Thyroid gland (tissue), 4 donors: ENCODE measurements at regions not wholly inside any gene's neighbourhood (a gene's known extent, or its start where the extent isn't known, plus 50 kb on each side); places are given as distances from the start of the nearest gene placed in this dataset.

Source experiments
- DNase-seq, 2 donors: peaks; one replicate each; pipeline ENCODE4 v3.0.0-alpha.2; 2019
- H3K27ac ChIP-seq, 3 donors: fragments of 200-600 bp; sonication (generic); 1 replicate in 2 of 3; 2 replicates in 1 of 3; pipeline ENCODE4 v1.5.1; 2016 to 2019; ENCODE audit warnings: mild to moderate bottlenecking in 1 of 3, moderate library complexity in 1 of 3
- H3K27me3 ChIP-seq: fragments of 200-600 bp; sonication (generic); one replicate; pipeline ENCODE4 v1.5.1; 2019
- H3K36me3 ChIP-seq, 2 donors: fragments of 200-600 bp; sonication (generic); one replicate each; pipeline ENCODE4 v1.5.1; 2016 to 2019
- H3K4me1 ChIP-seq, 2 donors: fragments of 200-600 bp; sonication (generic); one replicate each; pipeline ENCODE4 v1.5.1; 2017 to 2019
- H3K4me3 ChIP-seq, 3 donors: fragments of 200-600 bp; sonication (generic); replicated peaks in 1 of 3; 1 replicate in 2 of 3; 2 replicates in 1 of 3; pipeline ENCODE4 v1.5.1; 2016; ENCODE audit warnings: mild to moderate bottlenecking in 1 of 3
- H3K9me3 ChIP-seq: fragments of 200-600 bp; sonication (generic); one replicate; pipeline ENCODE4 v1.5.1; 2017
- POLR2A ChIP-seq, 2 donors: fragments of 450-650 bp; IDR thresholded peaks; one replicate each; pipeline ENCODE4 v1.6.1; 2017; ENCODE audit warnings: antibody characterized with exemption in 2 of 2, mild to moderate bottlenecking in 2 of 2, moderate library complexity in 1 of 2
- WGBS, 2 donors: methylation state at CpG; one replicate each; pipeline ENCODE4 v1.1.5; 2017; 5-methylcytosine and 5-hydroxymethylcytosine counted together
- intact Hi-C: fragments of 100-400 bp; cut with DNase I; formaldehyde crosslinking; loops from one replicate; pipeline ENCODE4 v1.15.1; 2023
- TF ChIP-seq, protein P1 (sequence below), 6 experiments: fragments of 200-600 bp in 3 of 6; fragments of 450-650 bp in 3 of 6; sonication (generic) in 3 of 6; IDR thresholded peaks; one replicate each; pipeline ENCODE4 v1.5.1; 2016 to 2019; ENCODE audit warnings: antibody characterized with exemption in 6 of 6, mild to moderate bottlenecking in 2 of 6, inconsistent platforms in 1 of 6, moderate library complexity in 1 of 6

DNA sequence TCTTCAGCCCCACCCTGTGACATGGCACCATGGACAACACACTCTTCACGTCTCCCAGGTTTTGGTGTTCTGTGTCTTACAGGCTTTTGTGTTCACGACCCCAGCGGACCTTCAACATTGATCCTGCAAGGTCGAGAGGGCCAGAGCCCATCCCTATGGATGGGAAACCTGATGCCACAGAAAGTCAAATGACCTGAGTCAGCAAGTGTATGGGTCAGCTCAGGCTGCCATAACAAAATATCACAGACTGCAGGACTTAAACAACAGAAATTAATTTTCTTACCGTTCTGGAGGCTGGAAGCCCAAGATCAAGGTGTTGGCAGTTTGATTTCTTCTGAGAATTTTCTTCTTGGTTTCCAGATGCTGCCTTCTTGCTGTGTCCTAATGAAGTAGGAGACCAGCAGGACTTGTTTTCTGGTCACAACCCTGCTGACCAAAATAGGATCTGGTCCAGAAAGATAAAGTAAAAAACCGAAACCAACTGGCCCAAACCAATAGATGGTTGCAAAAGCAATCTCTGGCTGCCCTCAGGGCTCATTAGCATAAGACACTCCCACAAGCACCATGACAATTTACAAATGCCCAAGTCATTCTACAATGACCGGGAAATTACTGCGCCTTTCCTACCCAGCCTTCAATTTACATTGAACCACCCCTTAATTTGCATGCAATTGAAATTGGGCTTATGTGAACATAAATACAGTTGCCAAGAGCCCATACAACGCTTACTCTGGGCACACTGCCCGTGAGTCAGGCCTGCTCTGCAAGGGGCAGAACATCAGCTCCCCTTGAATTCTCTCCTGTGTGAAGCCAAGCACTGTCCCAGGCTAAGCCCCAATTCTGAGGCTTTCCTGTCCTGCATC, 82.9 kb upstream of the SLC22A11 start:
- WGBS, 2 donors, result 75 to 76% methylated on average over 10 of the region's 10 CpGs
- Histone ChIP-seq H3K27me3 (no peaks in the 10 kb centered on the region), H3K4me1 (no peaks in the 10 kb centered on the region), H3K4me3 (no peak overlapping the region), H3K9me3 (no peaks in the 10 kb centered on the region), H3K36me3 (no peaks in the 10 kb centered on the region), H3K27ac (no peak overlapping the region)
- no peak for DNase-seq
- intact Hi-C loops, result no loop called here
- TF ChIP-seq POLR2A (IDR thresholded peaks at IDR 0.05), result no peak

DNA sequence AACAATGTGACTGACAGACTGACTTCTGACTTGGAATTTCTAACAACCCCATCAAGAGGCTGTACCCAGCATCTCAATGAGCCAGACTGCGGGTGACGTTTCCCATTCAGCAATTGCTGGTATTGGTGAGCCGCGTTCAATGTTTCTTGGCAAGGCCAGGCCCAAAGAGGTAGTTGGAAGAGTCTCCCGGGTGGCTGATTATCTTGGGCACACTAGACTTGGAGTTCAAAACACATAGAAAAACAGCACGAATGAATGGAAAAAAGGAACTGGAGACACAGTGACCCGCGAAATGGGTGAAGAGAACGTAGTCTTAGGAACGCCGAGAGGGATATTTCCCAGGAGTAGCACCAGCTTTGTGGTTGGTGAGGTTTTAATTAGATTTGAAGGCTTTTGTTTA, 81.1 kb upstream of the SLC22A11 start:
- Histone ChIP-seq H3K36me3 (no peaks in the 10 kb centered on the region), H3K4me3 (no peak overlapping the region), H3K27me3 (no peaks in the 10 kb centered on the region), H3K4me1 (no peaks in the 10 kb centered on the region), H3K9me3 (no peaks in the 10 kb centered on the region), H3K27ac (no peak overlapping the region)
- TF ChIP-seq POLR2A (IDR thresholded peaks at IDR 0.05), result no peak
- TF ChIP-seq, protein P1, sequence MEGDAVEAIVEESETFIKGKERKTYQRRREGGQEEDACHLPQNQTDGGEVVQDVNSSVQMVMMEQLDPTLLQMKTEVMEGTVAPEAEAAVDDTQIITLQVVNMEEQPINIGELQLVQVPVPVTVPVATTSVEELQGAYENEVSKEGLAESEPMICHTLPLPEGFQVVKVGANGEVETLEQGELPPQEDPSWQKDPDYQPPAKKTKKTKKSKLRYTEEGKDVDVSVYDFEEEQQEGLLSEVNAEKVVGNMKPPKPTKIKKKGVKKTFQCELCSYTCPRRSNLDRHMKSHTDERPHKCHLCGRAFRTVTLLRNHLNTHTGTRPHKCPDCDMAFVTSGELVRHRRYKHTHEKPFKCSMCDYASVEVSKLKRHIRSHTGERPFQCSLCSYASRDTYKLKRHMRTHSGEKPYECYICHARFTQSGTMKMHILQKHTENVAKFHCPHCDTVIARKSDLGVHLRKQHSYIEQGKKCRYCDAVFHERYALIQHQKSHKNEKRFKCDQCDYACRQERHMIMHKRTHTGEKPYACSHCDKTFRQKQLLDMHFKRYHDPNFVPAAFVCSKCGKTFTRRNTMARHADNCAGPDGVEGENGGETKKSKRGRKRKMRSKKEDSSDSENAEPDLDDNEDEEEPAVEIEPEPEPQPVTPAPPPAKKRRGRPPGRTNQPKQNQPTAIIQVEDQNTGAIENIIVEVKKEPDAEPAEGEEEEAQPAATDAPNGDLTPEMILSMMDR (IDR thresholded peaks at IDR 0.05), result no peak
- intact Hi-C loops, result no loop called here
- 81 to 88% methylated on average over 11 of the region's 11 CpGs for WGBS, 2 donors
- no peak for DNase-seq

DNA sequence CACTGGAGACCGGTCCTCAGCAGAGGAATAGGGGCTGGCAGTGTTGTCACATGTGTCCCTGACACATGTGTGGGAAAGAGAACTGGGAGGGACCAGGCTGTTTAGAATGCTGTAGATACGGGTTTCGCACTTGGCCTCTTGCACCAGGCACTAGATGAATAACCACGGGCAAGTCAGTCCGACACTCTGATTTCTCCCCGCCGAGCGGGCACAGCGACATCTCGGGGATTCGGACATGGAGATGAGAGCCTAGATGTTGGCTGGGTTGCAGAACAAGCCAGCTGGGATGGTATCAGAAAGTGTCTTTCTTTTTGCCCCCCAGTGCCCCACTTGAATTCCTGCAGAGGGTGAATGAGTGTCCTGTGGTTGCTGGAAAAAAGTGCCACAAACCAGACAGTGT, 80.6 kb upstream of the SLC22A11 start:
- H3K4me1 ChIP-seq, result no peaks in the 10 kb centered on the region
- 95 to 97% methylated on average over 11 of the region's 11 CpGs for WGBS, 2 donors
- no peaks in the 10 kb centered on the region for H3K9me3 ChIP-seq
- H3K27ac ChIP-seq, result no peak overlapping the region
- no peak overlapping the region for H3K4me3 ChIP-seq
- intact Hi-C loops, result no loop called here
- H3K36me3 ChIP-seq, result no peaks in the 10 kb centered on the region
- no peaks in the 10 kb centered on the region for H3K27me3 ChIP-seq
- TF ChIP-seq POLR2A (IDR thresholded peaks at IDR 0.05), result no peak
- TF ChIP-seq, protein P1 (IDR thresholded peaks at IDR 0.05), result no peak
- DNase-seq, result no peak

DNA sequence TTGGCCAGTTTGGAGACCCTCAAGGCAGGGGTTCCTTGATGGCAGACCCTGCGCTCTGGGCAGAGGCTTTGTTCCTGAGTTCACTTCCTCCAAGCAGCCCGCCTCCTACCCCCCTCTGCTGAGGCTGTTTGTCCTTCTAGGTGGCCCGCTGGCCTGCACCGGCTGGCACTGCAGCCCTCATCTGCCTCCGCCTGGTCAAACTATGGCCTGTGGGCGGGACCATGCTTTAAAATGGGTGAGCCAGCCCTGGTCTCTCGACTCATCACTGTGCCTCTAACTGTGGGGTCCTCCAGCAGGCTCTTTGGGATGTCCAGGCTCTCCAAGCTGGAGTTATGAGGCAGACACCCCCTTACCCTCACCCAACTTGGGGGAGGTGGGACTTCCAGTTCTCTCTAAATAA, 78.9 kb upstream of the SLC22A11 start:
- no peaks in the 10 kb centered on the region for H3K9me3 ChIP-seq
- H3K27me3 ChIP-seq, result no peaks in the 10 kb centered on the region
- no peaks in the 10 kb centered on the region for H3K4me1 ChIP-seq
- DNase-seq, result no peak
- intact Hi-C loops, result no loop called here
- H3K36me3 ChIP-seq, result no peaks in the 10 kb centered on the region
- H3K27ac ChIP-seq, result no peak overlapping the region
- TF ChIP-seq, protein P1 (IDR thresholded peaks at IDR 0.05), result no peak
- no peak for TF ChIP-seq POLR2A (IDR thresholded peaks at IDR 0.05)
- 73 to 82% methylated on average over 7 of the region's 7 CpGs for WGBS, 2 donors
- H3K4me3 ChIP-seq, result no peak overlapping the region

DNA sequence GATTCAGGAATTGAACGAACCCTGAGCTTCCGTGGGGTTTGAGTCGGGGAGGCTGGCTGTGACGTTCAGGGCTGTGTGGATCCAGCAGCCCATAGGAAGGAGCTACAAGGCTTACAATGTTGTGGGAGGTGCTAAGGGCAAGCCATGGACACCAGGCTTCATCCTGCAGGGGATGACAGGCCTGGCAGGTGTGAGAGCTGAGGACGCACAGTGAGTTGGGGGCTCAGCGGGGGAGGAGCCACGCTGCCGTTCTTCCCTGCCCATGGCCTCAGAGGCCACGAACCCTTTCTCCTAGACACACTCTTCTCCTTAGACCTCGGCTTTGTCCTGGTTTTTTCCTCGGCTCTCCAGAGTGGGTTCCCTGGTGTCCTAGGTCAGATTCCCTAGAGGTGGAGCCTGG, 78.1 kb upstream of the SLC22A11 start:
- H3K4me3 ChIP-seq, result no peak overlapping the region
- H3K27ac ChIP-seq, result no peak overlapping the region
- intact Hi-C loops, result no loop called here
- no peak for DNase-seq
- no peaks in the 10 kb centered on the region for H3K4me1 ChIP-seq
- no peaks in the 10 kb centered on the region for H3K9me3 ChIP-seq
- H3K27me3 ChIP-seq, result no peaks in the 10 kb centered on the region
- H3K36me3 ChIP-seq, result no peaks in the 10 kb centered on the region
- no peak for TF ChIP-seq POLR2A (IDR thresholded peaks at IDR 0.05)
- TF ChIP-seq, protein P1 (IDR thresholded peaks at IDR 0.05), result no peak
- 62 to 64% methylated on average over 11 of the region's 11 CpGs for WGBS, 2 donors
